Large intestine (tissue), 3 donors: ENCODE measurements at regions not wholly inside any gene's neighbourhood (a gene's known extent, or its start where the extent isn't known, plus 50 kb on each side); places are given as distances from the start of the nearest gene placed in this dataset.

Experiments
- DNase-seq, 2 donors: peaks; one replicate each; pipeline versions ENCODE4 v3.0.0 to v3.0.0-alpha.2; 2013
- H3K27ac ChIP-seq: one replicate; pipeline ENCODE4 v1.5.1; 2013; ENCODE audit warnings: low read length
- H3K27me3 ChIP-seq: 2 replicates; pipeline ENCODE4 v1.6.1; 2013; ENCODE audit warnings: low read length; ENCODE audit not compliant: control insufficient read depth, insufficient read depth
- H3K36me3 ChIP-seq: 2 replicates; pipeline ENCODE4 v1.6.1; 2013; ENCODE audit warnings: low read length; ENCODE audit not compliant: control insufficient read depth, insufficient read depth
- H3K4me1 ChIP-seq: one replicate; pipeline ENCODE4 v1.6.1; 2013; ENCODE audit warnings: low read length; ENCODE audit not compliant: control insufficient read depth, insufficient read depth
- H3K4me3 ChIP-seq: one replicate; pipeline ENCODE4 v1.5.1; 2013; ENCODE audit warnings: low read length
- H3K9me3 ChIP-seq: one replicate; pipeline ENCODE4 v1.6.1; 2013; ENCODE audit warnings: mild to moderate bottlenecking, low read depth, low read length, moderate library complexity; ENCODE audit not compliant: control insufficient read depth
- WGBS: methylation state at CpG from one replicate; pipeline ENCODE4 v1.1.5; 2013; ENCODE audit warnings: low lambda C conversion rate; ENCODE audit not compliant: insufficient coverage; 5-methylcytosine and 5-hydroxymethylcytosine counted together

DNA sequence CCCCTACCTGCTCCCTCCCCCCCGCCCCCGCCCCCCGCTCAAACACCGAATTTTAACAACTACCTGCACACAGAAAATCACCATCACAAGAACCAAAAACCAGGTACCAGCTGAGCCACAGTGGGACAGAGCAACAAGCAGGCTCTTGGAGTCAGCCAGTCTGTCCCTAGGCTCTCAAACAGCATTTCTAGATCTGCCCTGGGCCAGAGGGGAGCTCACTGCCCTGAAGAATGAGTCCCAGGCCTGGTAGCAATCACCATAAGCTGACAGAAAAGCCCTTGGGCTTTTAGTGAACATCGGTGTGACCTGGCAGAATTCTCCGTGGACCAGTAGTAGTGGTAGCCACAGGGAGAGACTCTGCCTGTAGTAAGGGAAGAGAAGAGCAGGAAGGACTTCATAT is 58.3 kb downstream of the C11orf87 start:
- Histone ChIP-seq H3K9me3 (no peaks in the 10 kb centered on the region), H3K4me3 (no peak overlapping the region), H3K27ac (no peak overlapping the region), H3K27me3 (no peaks in the 10 kb centered on the region), H3K36me3 (no peaks in the 10 kb centered on the region), H3K4me1 (no peaks in the 10 kb centered on the region)
- DNase-seq: no peak
- no CpG with 5 or more reads among the region's 6 CpGs for WGBS

GRCh38 chr11:109486129-109486528 is 64.1 kb downstream of the C11orf87 start:
- no peaks in the 10 kb centered on the region for H3K9me3 ChIP-seq
- DNase-seq: peak in 1 of 2 donors; percentile 2
- no peaks in the 10 kb centered on the region for H3K27me3 ChIP-seq
- no peak overlapping the region for H3K4me3 ChIP-seq
- no peak overlapping the region for H3K27ac ChIP-seq
- H3K36me3 ChIP-seq: no peaks in the 10 kb centered on the region
- WGBS: 0% methylated on average over 1 of the region's 1 CpG
- H3K4me1 ChIP-seq: no peaks in the 10 kb centered on the region

DNA sequence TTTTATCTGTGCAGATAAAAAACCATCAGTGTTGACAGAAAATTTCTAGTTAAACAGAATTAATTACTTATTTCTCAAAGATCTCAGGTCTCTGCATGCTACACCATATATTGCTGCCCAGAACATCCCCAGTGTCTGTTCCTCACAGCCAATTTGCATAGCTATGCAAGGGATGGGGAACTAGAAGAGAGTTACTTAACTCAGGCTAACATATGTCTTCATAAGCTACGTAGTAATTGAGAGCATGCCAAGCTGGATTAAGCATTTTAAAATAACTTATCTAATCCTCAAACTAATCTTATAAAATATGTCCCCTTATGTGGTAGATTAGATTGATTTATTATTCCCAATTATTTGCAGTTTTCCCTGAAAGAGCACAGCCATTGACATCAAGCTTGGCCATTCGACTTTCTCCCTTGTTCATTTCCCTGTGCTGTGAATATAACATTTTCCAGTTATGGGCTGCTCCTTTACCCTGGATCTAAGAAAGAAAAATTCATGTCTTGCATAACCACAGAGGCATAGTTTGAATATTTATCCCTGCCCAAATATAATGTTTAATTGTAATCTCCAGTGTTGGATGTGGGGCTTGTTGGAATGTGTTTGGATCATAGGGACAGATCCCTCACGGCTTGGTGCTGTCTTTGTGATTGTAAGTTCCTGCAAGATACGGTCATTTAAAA is 69.1 kb downstream of the C11orf87 start:
- Histone ChIP-seq H3K27me3 (no peaks in the 10 kb centered on the region), H3K4me3 (no peak overlapping the region), H3K27ac (no peak overlapping the region), H3K9me3 (no peaks in the 10 kb centered on the region), H3K4me1 (no peaks in the 10 kb centered on the region), H3K36me3 (no peaks in the 10 kb centered on the region)
- 94% methylated on average over 3 of the region's 4 CpGs for WGBS
- no peak for DNase-seq

GRCh38 chr11:109506115-109506514 is 84.1 kb downstream of the C11orf87 start:
- Histone ChIP-seq H3K36me3 (no peaks in the 10 kb centered on the region), H3K9me3 (no peaks in the 10 kb centered on the region), H3K27me3 (no peaks in the 10 kb centered on the region), H3K4me1 (no peaks in the 10 kb centered on the region), H3K27ac (no peak overlapping the region), H3K4me3 (no peak overlapping the region)
- no peak for DNase-seq
- WGBS: 70% methylated on average over 2 of the region's 3 CpGs

GRCh38 chr11:109507331-109507730 is 85.3 kb downstream of the C11orf87 start:
- WGBS: no CpG with 5 or more reads among the region's 4 CpGs

GRCh38 chr11:109507836-109508561 is 86.0 kb downstream of the C11orf87 start:
- no peaks in the 10 kb centered on the region for H3K36me3 ChIP-seq
- no CpG with 5 or more reads among the region's 1 CpG for WGBS
- no peak overlapping the region for H3K27ac ChIP-seq
- no peak overlapping the region for H3K4me3 ChIP-seq
- no peaks in the 10 kb centered on the region for H3K9me3 ChIP-seq
- no peaks in the 10 kb centered on the region for H3K27me3 ChIP-seq
- no peak for DNase-seq
- no peaks in the 10 kb centered on the region for H3K4me1 ChIP-seq

More at GRCh38 chr11:109507331-109507730, 85.3 kb downstream of the C11orf87 start:
- H3K27ac ChIP-seq: no peak overlapping the region
- no peak for DNase-seq
- no peaks in the 10 kb centered on the region for H3K9me3 ChIP-seq
- H3K4me3 ChIP-seq: no peak overlapping the region
- no peaks in the 10 kb centered on the region for H3K36me3 ChIP-seq
- no peaks in the 10 kb centered on the region for H3K27me3 ChIP-seq
- no peaks in the 10 kb centered on the region for H3K4me1 ChIP-seq

- no peak for DNase-seq
- 67% methylated on average over 1 of the region's 2 CpGs for WGBS
- H3K36me3 ChIP-seq: no peaks in the 10 kb centered on the region
- no peak overlapping the region for H3K27ac ChIP-seq
- no peak overlapping the region for H3K4me3 ChIP-seq
- no peaks in the 10 kb centered on the region for H3K9me3 ChIP-seq
- no peaks in the 10 kb centered on the region for H3K4me1 ChIP-seq
- no peaks in the 10 kb centered on the region for H3K27me3 ChIP-seq
Measured at GRCh38 chr11:109508943-109509342, 87.0 kb downstream of the C11orf87 start.

GRCh38 chr11:109510316-109510715 is 88.3 kb downstream of the C11orf87 start:
- H3K36me3 ChIP-seq: no peaks in the 10 kb centered on the region
- H3K27me3 ChIP-seq: no peaks in the 10 kb centered on the region
- no peak for DNase-seq
- no peaks in the 10 kb centered on the region for H3K9me3 ChIP-seq
- no peaks in the 10 kb centered on the region for H3K4me1 ChIP-seq
- WGBS: no CpG with 5 or more reads among the region's 1 CpG
- no peak overlapping the region for H3K4me3 ChIP-seq
- H3K27ac ChIP-seq: no peak overlapping the region

DNA sequence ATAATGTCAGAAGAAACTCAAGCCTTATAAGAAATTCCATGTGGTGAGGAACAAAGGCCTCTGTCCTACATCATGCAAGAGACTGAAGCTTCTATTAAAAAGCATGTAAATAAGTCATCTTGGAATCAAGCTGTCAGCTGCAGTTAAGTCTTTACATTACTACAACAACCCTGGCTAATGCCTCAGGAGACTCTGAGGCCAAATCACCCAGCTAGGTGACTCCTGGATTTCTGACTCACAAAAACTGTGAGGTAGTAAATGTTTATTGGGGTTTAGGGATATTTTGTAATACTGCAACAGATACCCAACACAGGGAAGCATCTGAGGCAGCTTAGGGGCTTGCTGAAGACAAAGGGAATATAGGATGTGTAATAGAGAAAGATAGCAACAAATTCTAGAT is 89.6 kb downstream of the C11orf87 start:
- no peaks in the 10 kb centered on the region for H3K36me3 ChIP-seq

GRCh38 chr11:109512249-109512648 is 90.3 kb downstream of the C11orf87 start:
- DNase-seq: no peak
- H3K27me3 ChIP-seq: no peaks in the 10 kb centered on the region
- WGBS: no CpG with 5 or more reads among the region's 1 CpG
- H3K4me3 ChIP-seq: no peak overlapping the region
- no peaks in the 10 kb centered on the region for H3K36me3 ChIP-seq
- H3K9me3 ChIP-seq: no peaks in the 10 kb centered on the region
- no peaks in the 10 kb centered on the region for H3K4me1 ChIP-seq
- H3K27ac ChIP-seq: no peak overlapping the region

More for the DNA sequence above, 89.6 kb downstream of the C11orf87 start:
- Histone ChIP-seq H3K4me3 (no peak overlapping the region), H3K27me3 (no peaks in the 10 kb centered on the region), H3K27ac (no peak overlapping the region), H3K9me3 (no peaks in the 10 kb centered on the region), H3K4me1 (no peaks in the 10 kb centered on the region)
- DNase-seq: no peak

GRCh38 chr11:109512680-109513079 is 90.7 kb downstream of the C11orf87 start:
- no CpG with 5 or more reads among the region's 2 CpGs for WGBS
- Histone ChIP-seq H3K27ac (no peak overlapping the region), H3K4me1 (no peaks in the 10 kb centered on the region), H3K36me3 (no peaks in the 10 kb centered on the region), H3K27me3 (no peaks in the 10 kb centered on the region), H3K9me3 (no peaks in the 10 kb centered on the region), H3K4me3 (no peak overlapping the region)
- DNase-seq: no peak
